HEK293T (cell line): ENCODE measurements at regions not wholly inside any gene's neighbourhood (a gene's known extent, or its start where the extent isn't known, plus 50 kb on each side); places are given as distances from the start of the nearest gene placed in this dataset.

Experiments used
- ARNT ChIP-seq: fragments of 450-650 bp; IDR thresholded peaks from 2 replicates; pipeline ENCODE4 v1.6.1; 2017; ENCODE audit warnings: mild to moderate bottlenecking
- BHLHE40 ChIP-seq: fragments of 450-650 bp; IDR thresholded peaks from 2 replicates; pipeline ENCODE4 v1.6.1; 2016; ENCODE audit warnings: mild to moderate bottlenecking, moderate library complexity, borderline replicate concordance
- FOXA1 ChIP-seq: fragments of 450-650 bp; IDR thresholded peaks from 2 replicates; pipeline ENCODE4 v1.6.1; 2016; ENCODE audit warnings: mild to moderate bottlenecking
- FOXK2 ChIP-seq: fragments of 450-650 bp; IDR thresholded peaks from 2 replicates; pipeline ENCODE4 v1.6.1; 2016; ENCODE audit warnings: mild to moderate bottlenecking
- FOXM1 ChIP-seq: fragments of 450-650 bp; IDR thresholded peaks from 2 replicates; pipeline ENCODE4 v1.6.1; 2017; ENCODE audit warnings: mild to moderate bottlenecking, borderline replicate concordance
- HDGF ChIP-seq: fragments of 450-650 bp; IDR thresholded peaks from 2 replicates; pipeline ENCODE4 v1.6.1; 2017; ENCODE audit warnings: antibody characterized with exemption, borderline replicate concordance
- L3MBTL2 ChIP-seq: fragments of 450-650 bp; conservative IDR thresholded peaks from 2 replicates; pipeline ENCODE4 v1.6.1; 2016; ENCODE audit warnings: mild to moderate bottlenecking
- NFRKB ChIP-seq: fragments of 450-650 bp; IDR thresholded peaks from 2 replicates; pipeline ENCODE4 v1.6.1; 2016; ENCODE audit warnings: mild to moderate bottlenecking, moderate library complexity
- PKNOX1 ChIP-seq: fragments of 450-650 bp; IDR thresholded peaks from 2 replicates; pipeline ENCODE4 v1.6.1; 2016
- SP1 ChIP-seq: fragments of 450-650 bp; IDR thresholded peaks from 2 replicates; pipeline ENCODE4 v1.6.1; 2017
- SUZ12 ChIP-seq: fragments of 450-650 bp; IDR thresholded peaks from 2 replicates; pipeline ENCODE4 v1.6.1; 2016; ENCODE audit warnings: mild to moderate bottlenecking
- TARDBP ChIP-seq: fragments of 450-650 bp; IDR thresholded peaks from 2 replicates; pipeline ENCODE4 v1.6.1; 2016
- ZNF384 ChIP-seq: fragments of 450-650 bp; IDR thresholded peaks from 2 replicates; pipeline ENCODE4 v1.6.1; 2016

GRCh38 chr17:53942436-53942835 is 119.7 kb downstream of the KIF2B start:
- TF ChIP-seq SUZ12: no peak
- no peak for TF ChIP-seq FOXK2
- no peak for TF ChIP-seq HDGF
- no peak for TF ChIP-seq SP1
- TF ChIP-seq TARDBP: no peak
- no peak for TF ChIP-seq PKNOX1
- no peak for TF ChIP-seq NFRKB
- no peak for TF ChIP-seq BHLHE40
- no peak for TF ChIP-seq FOXM1
- TF ChIP-seq ZNF384: no peak
- TF ChIP-seq FOXA1: no peak
- TF ChIP-seq L3MBTL2: no peak
- no peak for TF ChIP-seq ARNT
